AG09309 (cell line): ENCODE measurements at regions not wholly inside any gene's neighbourhood (a gene's known extent, or its start where the extent isn't known, plus 50 kb on each side); places are given as distances from the start of the nearest gene placed in this dataset.

ENCODE experiments used
- DNase-seq: peaks from one replicate; pipeline ENCODE4 v3.0.0-alpha.2; 2010; ENCODE audit warnings: low read depth
- H3K4me3 ChIP-seq: 2 replicates; pipeline ENCODE4 v1.5.1; 2011; ENCODE audit warnings: mild to moderate bottlenecking, low read depth, low read length, moderate library complexity; ENCODE audit not compliant: control insufficient read depth
- CTCF ChIP-seq: IDR thresholded peaks from 2 replicates; pipeline ENCODE4 v1.5.1; 2011; ENCODE audit warnings: mild to moderate bottlenecking, low read depth, low read length, inconsistent platforms; ENCODE audit not compliant: insufficient read depth, control insufficient read depth; ENCODE audit errors: missing control alignments

GRCh38 chr3:105999856-106000255 lies 131.0 kb upstream of the CBLB start:
- no peak for DNase-seq
- no peak for TF ChIP-seq CTCF
- H3K4me3 ChIP-seq: no peak overlapping the region

DNA sequence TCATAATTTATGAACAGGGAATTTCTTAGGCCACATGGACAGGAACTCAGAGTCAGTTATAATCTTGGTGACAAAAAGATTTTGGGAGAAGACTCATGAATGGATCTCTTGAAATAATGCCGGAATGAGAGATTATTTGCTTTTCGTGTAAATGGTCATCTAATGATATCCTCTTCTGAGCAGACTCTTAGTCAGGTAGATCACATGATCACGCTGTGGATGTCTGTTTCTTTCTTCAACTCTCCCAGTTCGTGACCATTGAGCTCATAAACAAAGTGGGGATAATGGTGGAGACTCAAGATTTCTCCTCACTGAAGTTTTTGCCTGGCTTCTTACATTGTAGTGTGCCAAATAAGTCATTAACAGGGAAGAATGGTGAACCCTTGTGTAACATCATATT lies 133.1 kb upstream of the CBLB start:
- no peak for DNase-seq
- H3K4me3 ChIP-seq: no peak overlapping the region
- no peak for TF ChIP-seq CTCF

DNA sequence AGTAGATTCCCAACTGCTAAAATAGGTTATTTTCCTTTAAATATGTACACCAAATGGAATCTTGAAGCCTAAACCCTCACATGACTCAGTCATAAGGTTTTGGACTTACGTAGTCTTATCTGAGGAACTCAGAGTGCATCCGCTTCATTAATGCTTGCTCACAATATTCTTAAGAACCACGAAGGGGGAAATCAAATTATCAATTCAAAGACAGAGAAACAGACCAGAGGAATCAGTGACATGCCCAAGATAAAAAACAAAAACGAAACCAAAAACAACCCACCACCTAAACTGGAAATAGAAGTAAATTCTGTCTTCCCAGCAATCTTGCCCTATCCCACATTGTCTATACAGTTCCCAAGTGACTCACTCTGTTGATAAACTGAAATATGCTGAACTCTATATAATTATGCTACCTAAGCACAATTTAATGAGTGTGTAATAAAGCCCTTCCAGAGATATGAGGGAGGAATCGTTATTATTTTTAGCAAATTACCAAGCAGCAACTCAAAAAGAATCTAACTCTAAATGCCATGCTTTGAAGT lies 135.4 kb upstream of the CBLB start:
- H3K4me3 ChIP-seq: no peak overlapping the region; the same call in none of the 2 replicates
- no peak for TF ChIP-seq CTCF
- DNase-seq: no peak

DNA sequence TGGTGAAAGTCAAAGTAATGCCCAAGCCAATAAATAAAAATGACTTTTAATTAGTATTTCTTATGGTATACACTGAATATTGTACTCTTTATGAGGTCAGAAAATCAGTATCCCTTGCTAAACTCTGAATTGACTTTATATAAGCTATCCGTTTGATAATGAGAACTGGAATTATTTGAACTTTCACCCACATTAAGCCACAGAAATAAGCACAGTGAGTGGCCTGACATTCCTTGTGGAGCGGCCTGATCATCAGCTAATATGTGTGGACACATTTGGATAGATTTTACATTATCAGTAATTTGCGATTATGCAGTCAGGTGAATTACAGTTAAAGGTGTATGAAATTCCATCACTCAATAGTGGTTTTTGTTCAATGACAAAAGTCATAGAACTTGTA lies 136.0 kb upstream of the CBLB start:
- no peak for TF ChIP-seq CTCF
- H3K4me3 ChIP-seq: no peak overlapping the region
- no peak for DNase-seq

- no peak for TF ChIP-seq CTCF
Observed at GRCh38 chr3:106006001-106006400, 137.2 kb upstream of the CBLB start.

DNA sequence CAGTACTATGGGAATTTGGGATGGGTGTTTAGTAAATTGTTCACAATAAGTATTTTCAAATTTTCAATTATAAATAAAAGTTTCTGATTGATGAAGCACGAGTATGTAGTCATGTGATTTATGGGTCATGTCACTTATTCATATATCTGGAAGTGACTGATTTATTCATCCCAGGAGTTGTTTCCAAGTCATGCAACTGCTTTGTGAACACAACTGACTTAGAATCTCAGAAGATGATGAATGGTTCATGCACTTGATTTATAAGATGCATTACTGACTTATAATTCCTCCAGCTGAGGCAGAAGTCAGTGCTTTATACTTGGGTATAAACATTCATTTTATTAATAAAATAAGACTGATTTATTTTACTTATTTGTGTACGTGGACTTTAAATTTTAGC lies 137.8 kb upstream of the CBLB start:
- H3K4me3 ChIP-seq: no peak overlapping the region
- DNase-seq: no peak
- TF ChIP-seq CTCF: no peak

More at GRCh38 chr3:106006001-106006400, 137.2 kb upstream of the CBLB start:
- DNase-seq: peak; percentile 84
- H3K4me3 ChIP-seq: no peak overlapping the region

DNA sequence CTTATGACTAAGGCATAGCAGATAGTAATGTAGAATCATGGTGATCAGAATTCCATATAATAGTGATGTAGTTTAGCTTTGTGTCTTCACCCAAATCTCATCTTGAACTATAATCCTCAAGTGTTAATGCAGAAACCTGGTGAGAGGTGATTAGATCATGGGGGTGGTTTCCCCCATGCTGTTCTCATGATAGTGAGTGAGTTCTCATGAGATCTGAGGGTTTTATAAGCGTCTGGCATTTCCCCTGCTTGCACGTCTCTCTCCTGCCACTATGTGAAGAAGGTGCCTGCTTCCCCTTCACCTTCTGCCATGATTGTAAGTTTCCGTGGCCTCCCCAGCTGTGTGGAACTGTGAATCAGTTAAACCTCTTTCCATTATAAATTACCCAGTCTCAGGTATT lies 138.7 kb upstream of the CBLB start:
- no peak for DNase-seq
- no peak for TF ChIP-seq CTCF
- no peak overlapping the region for H3K4me3 ChIP-seq
